ENCODE measurements at regions not wholly inside any gene's neighbourhood (a gene's known extent, or its start where the extent isn't known, plus 50 kb on each side); places are given as distances from the start of the nearest gene placed in this dataset.

DNA sequence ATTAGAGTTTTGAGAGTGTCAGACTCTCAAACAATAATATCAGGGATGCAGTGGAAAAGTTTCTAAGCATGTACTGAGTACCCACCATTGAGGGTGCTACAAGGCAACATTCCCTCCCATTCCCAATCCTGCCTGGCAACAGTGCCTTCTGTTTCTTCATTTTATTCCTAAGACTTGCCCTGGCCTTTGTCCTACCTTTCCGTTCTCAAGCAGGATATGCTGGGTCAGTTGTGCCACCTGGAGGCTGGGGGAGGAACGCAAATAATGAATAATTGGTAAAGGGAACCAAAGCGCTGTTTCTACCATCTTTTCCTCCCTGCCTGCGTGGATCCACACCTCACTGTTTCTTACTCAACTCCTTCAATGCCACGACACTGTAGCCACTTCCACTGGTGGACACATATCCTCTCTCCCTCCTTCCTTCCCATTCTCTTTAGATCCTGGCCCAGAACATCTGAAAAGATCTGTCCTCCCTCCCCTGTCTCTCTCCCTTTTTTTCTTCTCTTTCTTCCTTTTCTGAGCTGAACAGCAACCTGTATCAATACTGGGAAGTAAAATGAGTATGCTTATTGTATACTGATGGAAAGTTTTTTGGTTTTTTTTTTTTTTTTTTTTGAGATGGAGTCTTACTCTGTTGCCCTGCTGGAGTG, 149.5 kb downstream of the C9orf152 start (continued):
- TF ChIP-seq, protein P1, sequence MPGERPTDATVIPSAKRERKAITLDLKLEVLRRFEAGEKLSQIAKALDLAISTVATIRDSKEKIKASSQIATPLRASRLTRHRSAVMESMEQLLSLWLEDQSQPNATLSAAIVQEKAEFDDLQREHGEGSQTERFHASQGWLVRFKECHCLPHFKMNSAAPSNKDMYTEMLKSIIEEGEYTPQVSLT (CRISPR knock-in tag; IDR thresholded peaks at IDR 0.05; ENCODE audit: borderline replicate concordance, low read depth), result no peak
- TF ChIP-seq, protein P2, sequence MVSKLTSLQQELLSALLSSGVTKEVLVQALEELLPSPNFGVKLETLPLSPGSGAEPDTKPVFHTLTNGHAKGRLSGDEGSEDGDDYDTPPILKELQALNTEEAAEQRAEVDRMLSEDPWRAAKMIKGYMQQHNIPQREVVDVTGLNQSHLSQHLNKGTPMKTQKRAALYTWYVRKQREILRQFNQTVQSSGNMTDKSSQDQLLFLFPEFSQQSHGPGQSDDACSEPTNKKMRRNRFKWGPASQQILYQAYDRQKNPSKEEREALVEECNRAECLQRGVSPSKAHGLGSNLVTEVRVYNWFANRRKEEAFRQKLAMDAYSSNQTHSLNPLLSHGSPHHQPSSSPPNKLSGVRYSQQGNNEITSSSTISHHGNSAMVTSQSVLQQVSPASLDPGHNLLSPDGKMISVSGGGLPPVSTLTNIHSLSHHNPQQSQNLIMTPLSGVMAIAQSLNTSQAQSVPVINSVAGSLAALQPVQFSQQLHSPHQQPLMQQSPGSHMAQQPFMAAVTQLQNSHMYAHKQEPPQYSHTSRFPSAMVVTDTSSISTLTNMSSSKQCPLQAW (CRISPR knock-in tag; IDR thresholded peaks at IDR 0.05), result peak; percentile 54; the same call in 1 of the 2 replicates
- TF ChIP-seq CSRNP1 (CRISPR knock-in tag; IDR thresholded peaks at IDR 0.05) (no peak), AGO1 (IDR thresholded peaks at IDR 0.05; ENCODE audit: low read depth, low read length, poor library complexity, severe bottlenecking) (no peak), ARID5B (CRISPR knock-in tag; IDR thresholded peaks at IDR 0.05) (0 out of 2 replicates have a peak, but pooled peaks have one; percentile 21), GRHL1 (CRISPR knock-in tag; conservative IDR thresholded peaks at IDR 0.05) (no peak), CBFB (CRISPR knock-in tag; IDR thresholded peaks at IDR 0.05) (no peak), ZNF841 (CRISPR knock-in tag; IDR thresholded peaks at IDR 0.05; ENCODE audit: borderline replicate concordance) (no peak), CHCHD3 (CRISPR knock-in tag; IDR thresholded peaks at IDR 0.05) (no peak)
- TF ChIP-seq, protein P3, sequence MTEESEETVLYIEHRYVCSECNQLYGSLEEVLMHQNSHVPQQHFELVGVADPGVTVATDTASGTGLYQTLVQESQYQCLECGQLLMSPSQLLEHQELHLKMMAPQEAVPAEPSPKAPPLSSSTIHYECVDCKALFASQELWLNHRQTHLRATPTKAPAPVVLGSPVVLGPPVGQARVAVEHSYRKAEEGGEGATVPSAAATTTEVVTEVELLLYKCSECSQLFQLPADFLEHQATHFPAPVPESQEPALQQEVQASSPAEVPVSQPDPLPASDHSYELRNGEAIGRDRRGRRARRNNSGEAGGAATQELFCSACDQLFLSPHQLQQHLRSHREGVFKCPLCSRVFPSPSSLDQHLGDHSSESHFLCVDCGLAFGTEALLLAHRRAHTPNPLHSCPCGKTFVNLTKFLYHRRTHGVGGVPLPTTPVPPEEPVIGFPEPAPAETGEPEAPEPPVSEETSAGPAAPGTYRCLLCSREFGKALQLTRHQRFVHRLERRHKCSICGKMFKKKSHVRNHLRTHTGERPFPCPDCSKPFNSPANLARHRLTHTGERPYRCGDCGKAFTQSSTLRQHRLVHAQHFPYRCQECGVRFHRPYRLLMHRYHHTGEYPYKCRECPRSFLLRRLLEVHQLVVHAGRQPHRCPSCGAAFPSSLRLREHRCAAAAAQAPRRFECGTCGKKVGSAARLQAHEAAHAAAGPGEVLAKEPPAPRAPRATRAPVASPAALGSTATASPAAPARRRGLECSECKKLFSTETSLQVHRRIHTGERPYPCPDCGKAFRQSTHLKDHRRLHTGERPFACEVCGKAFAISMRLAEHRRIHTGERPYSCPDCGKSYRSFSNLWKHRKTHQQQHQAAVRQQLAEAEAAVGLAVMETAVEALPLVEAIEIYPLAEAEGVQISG (CRISPR knock-in tag; IDR thresholded peaks at IDR 0.05), result no peak
- TF ChIP-seq, protein P4, sequence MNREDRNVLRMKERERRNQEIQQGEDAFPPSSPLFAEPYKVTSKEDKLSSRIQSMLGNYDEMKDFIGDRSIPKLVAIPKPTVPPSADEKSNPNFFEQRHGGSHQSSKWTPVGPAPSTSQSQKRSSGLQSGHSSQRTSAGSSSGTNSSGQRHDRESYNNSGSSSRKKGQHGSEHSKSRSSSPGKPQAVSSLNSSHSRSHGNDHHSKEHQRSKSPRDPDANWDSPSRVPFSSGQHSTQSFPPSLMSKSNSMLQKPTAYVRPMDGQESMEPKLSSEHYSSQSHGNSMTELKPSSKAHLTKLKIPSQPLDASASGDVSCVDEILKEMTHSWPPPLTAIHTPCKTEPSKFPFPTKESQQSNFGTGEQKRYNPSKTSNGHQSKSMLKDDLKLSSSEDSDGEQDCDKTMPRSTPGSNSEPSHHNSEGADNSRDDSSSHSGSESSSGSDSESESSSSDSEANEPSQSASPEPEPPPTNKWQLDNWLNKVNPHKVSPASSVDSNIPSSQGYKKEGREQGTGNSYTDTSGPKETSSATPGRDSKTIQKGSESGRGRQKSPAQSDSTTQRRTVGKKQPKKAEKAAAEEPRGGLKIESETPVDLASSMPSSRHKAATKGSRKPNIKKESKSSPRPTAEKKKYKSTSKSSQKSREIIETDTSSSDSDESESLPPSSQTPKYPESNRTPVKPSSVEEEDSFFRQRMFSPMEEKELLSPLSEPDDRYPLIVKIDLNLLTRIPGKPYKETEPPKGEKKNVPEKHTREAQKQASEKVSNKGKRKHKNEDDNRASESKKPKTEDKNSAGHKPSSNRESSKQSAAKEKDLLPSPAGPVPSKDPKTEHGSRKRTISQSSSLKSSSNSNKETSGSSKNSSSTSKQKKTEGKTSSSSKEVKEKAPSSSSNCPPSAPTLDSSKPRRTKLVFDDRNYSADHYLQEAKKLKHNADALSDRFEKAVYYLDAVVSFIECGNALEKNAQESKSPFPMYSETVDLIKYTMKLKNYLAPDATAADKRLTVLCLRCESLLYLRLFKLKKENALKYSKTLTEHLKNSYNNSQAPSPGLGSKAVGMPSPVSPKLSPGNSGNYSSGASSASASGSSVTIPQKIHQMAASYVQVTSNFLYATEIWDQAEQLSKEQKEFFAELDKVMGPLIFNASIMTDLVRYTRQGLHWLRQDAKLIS (CRISPR knock-in tag; IDR thresholded peaks at IDR 0.05), result no peak
